ENCODE measurements at regions not wholly inside any gene's neighbourhood (a gene's known extent, or its start where the extent isn't known, plus 50 kb on each side); places are given as distances from the start of the nearest gene placed in this dataset.

DNA sequence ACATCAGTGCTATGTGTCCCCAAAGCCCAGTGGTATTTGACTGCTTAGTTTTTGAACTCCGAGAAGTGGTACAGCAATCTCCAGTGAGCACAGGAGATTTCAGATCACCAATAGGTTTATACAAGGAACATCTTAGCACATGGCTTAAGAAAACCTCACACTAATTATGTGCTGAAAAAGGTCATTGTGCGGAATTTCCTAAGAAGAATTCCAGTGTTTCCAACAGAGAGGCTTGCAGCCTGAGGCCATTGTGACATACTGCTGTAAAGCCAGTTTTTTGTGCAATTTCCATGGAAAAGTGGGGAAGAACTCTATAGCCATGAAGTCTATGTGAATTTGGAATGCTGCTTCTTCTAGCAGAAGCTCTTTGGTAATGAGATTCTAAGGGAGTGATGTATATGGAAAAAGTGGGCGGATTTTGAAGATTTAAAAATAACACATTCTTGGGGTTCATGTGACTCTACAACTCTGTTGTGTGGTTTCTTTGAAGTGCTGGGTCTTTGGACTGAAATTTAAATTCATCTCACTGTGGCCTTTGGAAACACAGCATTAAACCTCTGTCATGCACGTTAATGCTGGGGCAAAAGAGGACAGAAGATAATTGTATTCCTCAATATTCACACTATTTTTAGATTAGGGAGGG lies 110.5 kb upstream of the CD180 start:
- no peak for DNase-seq

DNA sequence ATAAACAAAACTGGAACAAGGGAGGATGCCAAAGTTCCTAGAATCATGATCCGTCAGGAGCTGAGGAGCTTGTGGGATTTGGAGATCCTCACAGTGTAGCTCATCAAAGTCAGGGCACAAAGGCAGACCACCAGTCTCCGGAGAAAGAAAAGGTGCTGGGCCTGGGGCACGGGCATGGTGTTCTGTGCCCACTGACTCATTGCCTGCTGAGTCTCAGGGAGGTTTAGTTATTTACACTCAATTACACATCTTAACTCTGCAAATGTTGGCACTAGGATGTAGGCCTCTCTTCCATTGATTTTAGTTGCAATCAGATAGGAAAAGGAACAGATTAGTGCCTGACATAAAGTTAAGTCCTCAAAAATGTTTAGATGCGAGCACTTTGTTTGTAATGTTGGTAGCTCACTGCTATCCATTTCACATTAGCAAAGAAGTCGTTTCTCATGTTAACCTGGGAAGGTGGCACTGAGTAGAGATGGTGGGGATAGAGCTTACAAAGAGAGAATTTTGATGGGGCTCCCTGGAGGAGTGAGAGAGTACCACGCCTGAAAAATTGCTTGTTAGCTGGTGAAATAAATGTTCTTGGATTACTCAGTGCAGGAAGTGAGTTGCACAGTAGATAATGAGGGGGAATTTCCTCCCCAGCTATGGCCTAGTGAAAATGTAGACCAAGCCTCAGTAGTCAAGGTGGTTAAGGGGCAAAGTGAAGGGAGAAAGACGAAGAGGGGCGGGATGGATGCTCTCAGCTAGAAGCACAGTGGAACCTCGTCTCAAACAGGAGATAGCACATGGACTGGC lies 109.5 kb upstream of the CD180 start:
- no peak for DNase-seq

DNA sequence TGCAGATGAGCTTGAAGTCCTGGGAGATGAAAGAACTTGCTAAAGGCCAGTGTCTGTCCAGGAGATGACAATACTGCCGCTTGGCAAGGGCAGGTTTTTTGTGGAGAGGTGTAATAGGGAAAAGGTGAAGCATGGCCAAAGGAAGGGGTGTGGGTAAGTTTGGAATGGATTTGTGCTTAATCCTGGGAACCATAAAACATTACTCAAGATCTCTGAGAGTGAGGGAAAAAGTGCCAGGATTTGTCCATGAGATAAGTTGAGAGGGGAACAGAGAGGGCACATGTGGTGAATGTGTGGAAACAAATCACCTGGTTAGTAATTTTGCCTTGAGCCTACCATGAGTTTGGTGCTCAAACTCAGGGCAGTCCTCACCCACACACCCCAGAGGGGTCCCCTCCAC lies 108.8 kb upstream of the CD180 start:
- no peak for DNase-seq

DNA sequence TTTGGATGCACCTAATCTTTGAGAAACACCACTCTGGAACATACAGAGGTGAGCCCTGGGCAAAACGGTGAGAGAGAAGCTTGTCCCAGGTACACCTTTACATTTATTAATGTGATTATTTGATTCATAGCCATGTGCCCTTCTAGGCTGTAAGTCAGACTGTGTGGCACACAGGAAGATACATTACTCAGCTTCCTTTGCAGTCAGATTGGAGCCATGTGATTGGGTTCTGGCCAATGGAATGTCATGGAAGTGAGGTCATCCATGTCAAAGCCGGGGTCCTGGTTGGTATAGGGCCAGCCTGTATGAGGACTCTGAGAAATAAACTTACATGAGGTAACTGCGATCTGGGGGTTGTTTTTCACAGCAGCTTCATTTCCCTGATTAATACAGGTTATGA lies 106.8 kb upstream of the CD180 start:
- DNase-seq = no peak

DNA sequence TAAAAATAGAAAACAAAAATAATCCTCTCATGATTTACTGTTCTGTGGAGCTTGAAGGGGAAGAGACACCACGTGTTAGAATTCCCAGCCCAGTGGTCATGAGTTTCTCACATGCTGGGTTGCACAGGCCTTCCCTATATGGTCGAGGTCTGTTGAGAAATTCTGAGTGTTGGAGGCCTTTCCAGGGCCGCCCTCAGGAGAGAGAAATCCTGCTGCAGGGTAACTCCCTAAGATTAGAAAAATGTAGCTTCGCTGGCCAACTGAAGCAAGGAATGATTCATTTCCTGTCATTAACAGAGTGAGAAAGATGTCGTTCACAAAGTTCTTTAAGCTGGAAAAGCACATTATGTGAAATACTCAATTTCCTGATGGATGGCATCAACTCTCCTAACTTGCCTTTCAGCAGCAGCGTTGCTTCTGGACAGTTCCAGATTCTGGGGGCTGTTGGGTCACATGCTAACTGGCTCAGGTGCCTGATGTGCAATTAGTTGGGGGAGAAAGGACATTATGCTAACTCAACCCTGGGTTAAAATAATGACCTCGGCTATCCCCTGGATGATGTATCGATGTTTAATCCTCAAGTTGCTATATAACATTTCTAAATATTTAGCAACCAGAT lies 104.8 kb upstream of the CD180 start:
- no peak for DNase-seq

DNA sequence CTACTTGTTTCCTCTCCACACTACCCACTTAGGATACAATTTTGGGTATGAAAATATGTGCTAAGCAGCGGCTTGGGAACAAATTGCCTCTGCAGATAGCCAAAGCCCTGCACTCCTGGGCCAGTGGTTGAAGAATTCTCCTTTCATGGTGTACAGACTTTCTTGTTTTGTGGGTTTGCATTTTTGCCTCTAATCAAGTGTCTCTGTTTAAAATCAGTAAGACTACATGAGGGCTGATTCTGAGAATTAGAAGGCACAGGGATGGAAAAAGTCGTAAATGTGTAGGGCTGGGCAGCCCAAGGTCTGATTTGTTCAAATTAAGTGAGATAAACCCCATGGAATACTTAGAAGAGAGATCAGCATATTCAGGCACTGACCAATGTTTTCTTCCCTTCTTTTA lies 103.7 kb upstream of the CD180 start:
- DNase-seq = no peak

DNA sequence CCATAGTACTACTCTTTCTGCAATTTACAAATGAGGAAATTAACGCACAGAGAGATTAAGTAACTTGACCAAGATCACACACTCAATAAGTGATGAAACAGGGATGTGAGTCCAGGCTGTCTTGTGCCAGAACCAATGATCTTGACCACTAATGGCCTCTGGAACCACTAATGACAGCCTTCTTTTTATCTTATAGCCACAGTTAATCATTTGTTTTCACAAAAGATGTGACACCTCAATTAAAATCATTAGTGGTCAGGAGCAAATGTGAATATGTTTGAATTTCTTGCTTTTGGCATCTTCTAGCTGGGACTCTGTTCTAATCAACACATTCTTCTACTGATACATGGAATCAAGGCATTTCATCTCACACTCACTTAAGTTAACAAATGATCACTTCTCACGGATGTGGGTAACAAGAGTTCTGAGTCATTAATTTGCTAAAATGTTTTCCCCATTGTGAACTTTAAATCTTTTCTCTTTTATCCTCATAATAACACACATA lies 102.7 kb upstream of the CD180 start:
- no peak for DNase-seq

DNA sequence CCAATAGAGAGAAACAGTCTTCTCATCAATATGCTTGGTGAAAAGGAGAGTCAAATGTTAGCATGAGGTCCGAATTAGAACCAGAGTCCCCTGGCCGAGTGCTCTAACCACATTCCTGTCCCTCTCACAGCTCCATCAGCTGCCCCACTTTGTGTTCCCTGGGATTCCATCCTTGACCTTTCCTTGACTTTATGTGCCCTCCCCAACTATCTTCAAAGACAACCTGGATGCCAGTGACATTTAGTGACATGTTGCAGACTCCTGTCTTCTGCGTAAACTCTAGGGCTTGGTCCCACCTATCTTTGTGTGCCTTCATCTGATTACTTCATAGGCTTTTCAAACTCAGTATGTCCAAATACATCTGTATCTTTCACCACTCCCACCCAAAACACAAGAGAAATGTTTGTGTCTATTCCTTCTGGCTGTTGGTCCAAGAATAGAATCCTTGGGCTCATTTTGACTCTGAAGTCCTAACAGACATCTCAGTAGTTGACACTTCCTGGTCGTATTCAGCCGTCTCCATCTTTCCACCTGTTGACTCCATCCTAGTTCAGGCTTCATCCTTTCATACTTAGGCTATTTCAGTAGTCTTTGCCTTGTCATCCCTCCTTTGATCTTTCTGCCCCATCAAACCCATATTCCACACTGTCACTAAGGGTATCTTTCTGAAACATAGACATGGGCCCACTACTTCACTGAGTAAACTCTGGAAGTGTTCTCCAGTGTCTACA lies 101.4 kb upstream of the CD180 start:
- no peak for DNase-seq

DNA sequence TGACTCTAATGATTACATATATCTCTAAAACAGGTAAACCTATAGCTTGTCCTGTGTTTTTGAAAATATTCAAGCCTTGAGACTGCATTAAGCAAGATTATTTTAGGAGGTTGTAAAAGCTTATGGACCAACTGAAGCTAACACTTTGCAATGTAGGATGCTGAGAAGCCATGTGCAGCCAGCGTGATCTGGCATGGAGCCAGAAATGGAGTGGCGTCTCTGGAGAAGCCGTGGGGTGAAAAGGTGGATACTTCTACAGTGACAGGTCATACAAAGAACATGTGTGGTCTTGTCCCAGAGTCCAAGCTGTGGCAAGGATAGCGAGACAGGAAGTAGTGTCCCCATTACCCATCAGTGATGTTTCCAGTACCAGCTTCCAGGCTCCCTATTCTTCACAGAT lies 100.8 kb upstream of the CD180 start:
- no peak for DNase-seq

DNA sequence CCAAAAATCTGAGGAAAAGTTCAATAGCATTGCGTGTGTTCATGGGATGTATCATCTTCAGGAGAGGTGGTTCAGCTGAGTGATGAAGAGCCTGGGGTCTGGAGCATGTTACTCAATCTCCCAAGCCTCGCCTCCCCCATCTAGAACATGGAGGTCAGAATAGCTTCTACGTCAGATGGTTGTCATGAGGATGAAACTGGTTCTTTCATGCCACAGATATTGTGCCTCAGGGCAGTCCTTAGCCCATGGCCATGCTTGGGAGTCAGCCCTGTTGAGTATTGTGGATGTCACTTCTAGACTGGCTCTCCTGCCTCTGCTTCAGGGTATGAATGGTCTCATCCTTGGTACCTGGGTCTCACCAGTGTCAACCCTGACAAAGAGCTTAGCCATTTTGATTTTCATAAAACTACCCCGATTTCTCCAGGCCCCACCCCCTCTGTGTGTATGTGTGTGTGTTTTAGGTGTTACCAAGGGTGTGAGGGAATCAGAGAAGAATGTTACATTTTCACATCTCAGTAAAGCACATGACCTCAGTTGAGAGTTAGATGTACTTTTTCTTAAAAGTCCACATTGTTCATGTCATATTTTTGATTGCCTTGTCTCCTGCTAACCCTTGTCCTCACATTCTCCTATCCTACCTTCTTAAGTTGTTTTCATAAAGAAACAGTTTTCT lies 97.8 kb upstream of the CD180 start:
- DNase-seq = no peak

DNA sequence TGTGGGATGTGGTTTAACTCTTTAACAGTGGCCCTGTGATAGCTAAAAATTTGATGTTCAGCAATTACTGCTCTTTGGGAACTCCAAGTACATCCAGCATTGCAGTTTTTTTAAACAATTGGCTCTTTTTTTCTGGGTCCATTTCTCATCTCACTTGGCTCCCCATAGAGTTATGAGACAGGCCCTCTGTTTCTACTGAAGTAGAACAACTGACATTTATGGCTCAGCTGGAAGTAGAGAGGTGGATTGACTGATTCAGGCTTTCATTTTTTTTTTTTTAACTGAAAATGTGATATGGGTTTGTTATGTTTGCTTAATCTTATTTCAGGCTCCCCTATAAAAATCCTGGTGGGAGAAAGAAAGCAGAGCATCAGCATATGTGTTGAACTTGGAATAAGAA lies 96.6 kb upstream of the CD180 start:
- DNase-seq = no peak

DNA sequence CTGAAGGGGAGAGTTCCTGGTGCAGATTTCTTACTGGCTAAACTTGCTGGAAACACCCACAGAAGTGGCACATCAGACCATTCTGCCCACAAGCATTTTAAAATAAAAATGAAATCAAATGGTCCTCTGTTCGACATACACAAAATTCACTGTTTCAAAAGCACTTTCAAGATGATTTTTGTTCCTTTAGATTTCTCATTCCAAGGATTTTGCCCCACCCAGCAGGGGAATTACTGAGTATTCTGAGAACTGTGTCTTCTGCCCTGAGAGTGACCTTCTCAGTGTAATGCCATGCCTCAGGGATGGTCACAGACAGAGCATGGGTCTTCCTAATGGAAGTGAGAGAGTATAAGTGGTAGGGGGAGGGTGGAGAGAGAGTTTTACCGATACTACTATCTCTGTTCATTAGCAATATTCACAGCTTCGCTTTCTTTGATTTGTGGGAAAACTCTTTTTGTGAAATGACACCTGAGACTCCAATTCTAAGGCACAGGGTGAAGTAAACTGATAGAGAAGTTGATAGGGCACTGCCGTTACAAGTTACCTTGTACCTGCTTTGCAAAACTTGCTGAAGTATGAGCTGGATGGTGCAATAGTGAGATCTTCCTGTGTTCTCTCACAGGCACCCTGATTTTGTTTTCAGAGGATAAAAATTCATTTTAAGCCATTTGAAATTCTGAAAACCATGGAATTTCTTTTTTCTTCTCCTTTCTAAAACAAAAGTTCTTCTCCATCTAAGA lies 95.8 kb upstream of the CD180 start:
- no peak for DNase-seq

DNA sequence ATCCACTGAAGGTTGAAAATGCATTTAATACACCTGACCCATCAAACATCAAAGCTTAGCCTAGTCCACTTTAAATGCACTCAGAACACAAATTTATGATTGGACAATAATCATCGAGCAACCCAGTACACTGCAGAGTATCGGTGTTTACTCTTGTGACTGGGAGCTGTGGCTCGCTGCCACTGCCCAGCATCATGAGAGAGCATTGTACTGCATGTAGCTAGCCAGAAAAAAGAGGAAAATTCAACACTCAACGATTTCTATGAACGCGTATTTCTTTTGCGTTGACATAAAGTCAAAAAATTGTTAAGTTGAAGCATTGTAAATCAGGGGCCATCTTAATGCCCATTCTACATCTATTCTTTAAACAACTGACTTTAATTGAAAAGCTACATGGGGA lies 95.1 kb upstream of the CD180 start:
- no peak for DNase-seq

DNA sequence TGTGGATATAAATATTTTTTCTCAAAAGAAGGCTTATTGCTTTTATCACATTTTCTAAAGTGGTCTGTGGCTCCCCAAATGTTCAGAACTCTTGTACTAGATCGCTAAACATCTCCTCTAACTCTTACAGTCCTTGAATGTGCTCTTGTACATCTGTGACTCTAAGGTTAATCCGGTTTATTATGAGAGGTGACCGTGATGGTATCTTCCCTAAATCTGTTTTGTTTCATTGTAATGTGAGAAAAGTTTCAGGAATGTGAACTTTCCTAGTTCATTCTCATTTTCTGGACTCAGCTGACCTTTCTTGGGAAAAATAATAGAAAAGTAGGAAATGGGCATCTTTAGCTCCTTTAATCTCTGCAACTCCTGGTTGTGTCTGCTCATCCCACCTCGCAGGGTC lies 94.5 kb upstream of the CD180 start:
- DNase-seq = no peak

DNA sequence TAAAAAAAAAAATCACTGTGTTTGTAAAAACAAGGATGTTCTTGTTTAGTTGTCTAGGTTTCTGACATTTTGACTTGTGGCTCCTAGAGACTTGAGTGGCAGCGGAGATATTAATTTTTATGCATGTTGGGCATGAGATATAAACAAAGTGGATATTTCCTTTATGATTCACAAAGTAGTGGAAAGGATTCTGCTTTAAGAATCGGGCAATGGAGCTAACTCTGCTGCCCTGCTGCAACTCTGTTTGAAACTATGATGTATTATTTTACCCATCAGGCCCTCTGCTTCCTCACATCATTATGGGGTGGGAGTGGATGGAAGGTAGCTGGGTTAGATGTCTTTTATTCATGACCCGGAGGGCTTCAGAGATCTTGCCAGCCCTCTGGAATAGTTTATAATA lies 94.1 kb upstream of the CD180 start:
- DNase-seq = no peak

DNA sequence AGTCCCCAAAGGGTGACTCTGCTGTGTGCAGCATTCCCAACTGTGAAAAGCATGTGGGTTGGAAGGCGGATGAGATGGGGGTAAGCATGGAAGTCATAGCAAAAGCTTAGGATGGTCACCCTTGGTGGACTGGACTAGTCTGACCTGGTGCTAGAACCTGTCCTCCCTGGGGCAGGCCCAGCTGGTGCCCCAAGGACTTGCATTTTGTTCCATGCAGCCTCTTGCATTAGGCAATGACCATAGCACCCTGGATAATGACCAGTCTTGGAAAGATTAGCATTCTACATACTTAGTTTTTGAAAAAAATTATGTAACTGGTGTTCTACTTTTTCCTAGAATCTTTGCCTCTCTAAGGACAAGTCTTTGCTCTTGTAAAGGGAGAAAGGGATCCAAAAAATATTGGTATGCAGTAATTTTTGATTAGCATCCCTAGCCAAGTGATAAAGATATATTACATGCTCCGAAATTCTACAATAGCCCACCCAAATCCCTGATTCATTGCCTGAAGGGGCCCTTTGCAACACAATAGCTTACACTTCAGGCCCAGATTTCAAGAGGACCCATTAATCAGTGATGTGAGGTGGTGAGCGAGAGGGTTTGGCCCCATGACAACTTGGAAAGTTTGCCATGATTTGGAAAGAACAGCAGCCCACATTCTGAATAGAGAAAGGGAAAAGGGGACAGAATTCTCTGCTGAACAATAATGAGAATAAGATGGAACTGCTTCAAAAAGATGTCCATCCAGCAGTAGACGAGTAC lies 93.3 kb upstream of the CD180 start:
- DNase-seq = no peak

DNA sequence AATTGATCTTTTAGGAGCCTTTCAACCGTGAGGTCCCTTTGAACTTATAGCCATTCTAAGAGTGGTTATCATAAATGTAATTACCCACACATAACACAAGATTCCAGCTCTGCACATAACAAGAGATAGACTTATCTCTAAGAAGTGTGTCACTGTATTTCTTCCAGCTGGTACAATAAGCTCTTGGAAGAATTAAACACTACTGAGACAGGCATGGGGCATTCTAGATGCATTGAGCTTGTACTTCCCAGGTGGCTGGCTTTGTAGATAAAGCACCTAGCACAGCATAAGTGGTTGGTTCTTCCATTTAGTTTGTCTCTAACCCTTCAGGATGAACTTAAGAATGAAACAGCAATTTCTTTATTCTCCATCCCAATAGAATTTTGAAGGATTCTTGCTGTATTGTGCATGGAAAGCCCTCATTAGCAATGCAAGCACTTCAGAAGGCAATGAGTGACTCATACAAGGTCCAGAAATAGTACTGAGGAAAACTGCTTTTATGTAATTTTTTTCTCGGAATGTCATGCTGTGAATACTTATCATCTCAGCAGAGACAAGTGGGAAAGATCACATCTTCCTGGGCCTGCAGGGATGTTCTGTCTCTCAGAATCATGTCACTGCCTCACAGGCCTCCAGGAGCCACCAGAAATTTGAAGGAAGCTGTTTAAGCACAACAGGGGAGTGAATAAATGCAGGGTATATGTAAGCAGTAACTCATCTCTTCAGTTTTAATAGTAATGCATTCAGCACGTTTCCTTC lies 91.1 kb upstream of the CD180 start:
- DNase-seq = no peak

DNA sequence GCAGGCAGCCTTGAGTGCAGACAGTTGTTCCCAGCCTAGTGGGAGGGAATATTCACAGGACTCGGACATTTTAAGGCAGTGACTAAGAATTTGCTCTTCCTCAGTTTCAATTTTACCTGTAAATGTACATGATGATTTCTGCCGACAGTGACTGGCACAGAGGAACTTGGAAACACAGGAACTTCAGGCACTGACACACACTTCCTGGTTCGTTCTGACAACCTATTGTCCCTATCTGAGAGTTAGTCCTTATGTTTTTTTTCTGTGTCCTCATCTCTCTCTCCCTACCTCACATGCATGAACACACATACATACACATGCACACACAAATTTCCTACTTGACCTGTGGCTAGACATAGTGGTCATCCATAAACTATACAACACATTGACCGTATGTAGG lies 89.4 kb upstream of the CD180 start:
- no peak for DNase-seq

DNA sequence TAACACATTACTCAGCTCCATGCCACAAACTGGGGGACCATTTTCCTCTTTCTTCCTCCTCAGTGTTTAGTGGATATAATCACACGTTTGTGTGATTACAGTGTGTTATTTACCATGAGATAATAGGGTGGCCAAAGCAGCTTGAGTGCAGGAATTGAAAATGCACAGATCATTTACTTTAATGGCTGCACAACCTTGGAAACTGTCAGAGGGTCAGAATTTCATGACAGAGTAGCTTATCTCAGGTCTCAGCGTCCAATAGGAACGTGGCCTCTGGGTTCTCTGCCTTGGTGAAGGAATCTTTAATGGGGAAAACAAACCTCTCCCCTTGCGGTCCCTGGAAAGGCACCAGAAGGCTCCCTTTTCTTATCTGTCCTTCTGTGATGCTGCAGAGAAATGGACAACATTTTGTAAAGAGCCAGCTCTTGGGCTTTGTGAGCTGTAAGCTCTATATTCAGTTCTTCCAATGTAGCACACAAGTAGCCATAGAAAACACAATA lies 87.4 kb upstream of the CD180 start:
- DNase-seq = no peak

DNA sequence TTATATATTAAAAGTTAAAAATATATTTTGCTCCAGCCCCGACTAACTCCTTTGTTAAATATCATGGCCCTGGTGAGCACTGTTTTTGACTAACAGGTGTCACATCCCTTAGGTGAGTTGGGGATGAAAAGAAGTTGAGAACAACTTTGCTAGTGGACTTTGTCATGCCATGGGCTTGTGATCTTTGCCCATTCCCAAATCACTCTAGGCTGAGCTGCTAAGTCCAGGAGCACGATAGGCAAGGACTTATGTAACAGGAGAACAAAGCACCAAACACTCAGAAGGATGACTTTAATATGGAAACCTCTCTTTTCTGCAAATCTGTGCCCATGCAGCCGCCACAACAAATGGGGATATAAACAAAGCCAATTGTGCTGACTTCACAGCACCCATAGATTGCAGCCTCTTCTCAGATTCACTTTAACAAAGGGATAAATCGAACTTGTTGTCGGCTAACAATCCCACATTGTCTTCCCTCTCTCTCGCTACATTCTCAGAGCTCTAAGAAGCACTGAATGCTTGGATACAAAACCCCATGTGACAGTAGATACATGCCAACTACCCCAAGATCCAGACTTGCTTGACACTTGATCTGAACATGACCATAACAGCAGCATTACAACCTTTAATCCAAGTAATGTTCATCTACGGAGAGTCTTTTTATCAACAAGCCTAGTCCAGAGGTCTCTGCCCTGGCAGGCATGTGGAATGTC lies 86.8 kb upstream of the CD180 start:
- DNase-seq = no peak

Data from CD4-positive, alpha-beta T cell treated with Interleukin-10 for 1 hour (primary cell).